CD14-positive monocyte (primary cell): ENCODE measurements at regions not wholly inside any gene's neighbourhood (a gene's known extent, or its start where the extent isn't known, plus 50 kb on each side); places are given as distances from the start of the nearest gene placed in this dataset.

Source experiments
- DNase-seq, 3 donors: peaks; one replicate each; pipeline ENCODE4 v3.0.0-alpha.2; 2011 to 2022
- H2AFZ ChIP-seq: 2 replicates; pipeline ENCODE4 v1.6.0; 2012; ENCODE audit warnings: mild to moderate bottlenecking, low read depth, low read length, inconsistent platforms; ENCODE audit not compliant: insufficient read depth, poor library complexity, severe bottlenecking
- H3K27ac ChIP-seq, 2 donors: 1 replicate in 1 of 2; 2 replicates in 1 of 2; pipeline ENCODE4 v1.5.1; 2012 to 2013; ENCODE audit warnings: low read length in 2 of 2, control low read depth in 1 of 2, inconsistent platforms in 1 of 2, low read depth in 1 of 2, mild to moderate bottlenecking in 1 of 2
- H3K27me3 ChIP-seq, 2 donors: one replicate each; pipeline versions ENCODE4 v1.6.0 to v1.6.1; 2011 to 2013; ENCODE audit warnings: low read length in 2 of 2; ENCODE audit not compliant: control insufficient read depth in 2 of 2, insufficient read depth in 2 of 2
- H3K36me3 ChIP-seq, 2 donors: replicated peaks in 1 of 2; 1 replicate in 1 of 2; 2 replicates in 1 of 2; pipeline versions ENCODE4 v1.5.1 to v1.6.1; 2012 to 2013; ENCODE audit warnings: low read length in 2 of 2, control low read depth in 1 of 2, inconsistent platforms in 1 of 2, mild to moderate bottlenecking in 1 of 2; ENCODE audit not compliant: insufficient read depth in 2 of 2, control insufficient read depth in 1 of 2
- H3K4me1 ChIP-seq, 2 donors: 1 replicate in 1 of 2; 2 replicates in 1 of 2; pipeline versions ENCODE4 v1.5.1 to v1.6.1; 2012 to 2013; ENCODE audit warnings: low read length in 2 of 2, control low read depth in 1 of 2, inconsistent platforms in 1 of 2, mild to moderate bottlenecking in 1 of 2, moderate library complexity in 1 of 2; ENCODE audit not compliant: insufficient read depth in 2 of 2, control insufficient read depth in 1 of 2
- H3K4me2 ChIP-seq: replicated peaks from 2 replicates; pipeline ENCODE3; 2012; ENCODE audit warnings: low read length, moderate library complexity, mild to moderate bottlenecking; ENCODE audit not compliant: poor library complexity, severe bottlenecking; ENCODE audit errors: extremely low read depth
- H3K4me3 ChIP-seq, 3 experiments: fragments of 200-600 bp in 1 of 3; sonication (generic) in 1 of 3; replicated peaks in 1 of 3; 1 replicate in 2 of 3; 2 replicates in 1 of 3; pipeline ENCODE4 v1.5.1; 2011 to 2013; ENCODE audit warnings: low read length in 3 of 3, mild to moderate bottlenecking in 3 of 3, control low read depth in 2 of 3, low read depth in 2 of 3, inconsistent platforms in 1 of 3, moderate library complexity in 1 of 3
- H3K79me2 ChIP-seq: 2 replicates; pipeline ENCODE4 v1.6.0; 2012; ENCODE audit warnings: mild to moderate bottlenecking, control low read depth, inconsistent platforms, low read length, moderate library complexity; ENCODE audit not compliant: insufficient read depth
- H3K9ac ChIP-seq: 2 replicates; pipeline ENCODE4 v1.6.0; 2017; ENCODE audit warnings: low read length, mild to moderate bottlenecking; ENCODE audit not compliant: insufficient read depth, poor library complexity, severe bottlenecking
- H3K9me3 ChIP-seq, 2 donors: replicated peaks in 1 of 2; 1 replicate in 1 of 2; 2 replicates in 1 of 2; pipeline versions ENCODE4 v1.5.1 to v1.6.1; 2012 to 2013; ENCODE audit warnings: low read length in 2 of 2, control low read depth in 1 of 2; ENCODE audit not compliant: control insufficient read depth in 1 of 2, insufficient read depth in 1 of 2
- H4K20me1 ChIP-seq: 2 replicates; pipeline ENCODE4 v1.6.0; 2012; ENCODE audit warnings: mild to moderate bottlenecking, low read length, control low read depth, moderate library complexity; ENCODE audit not compliant: insufficient read depth
- H3K27ac Mint-ChIP-seq, 7 donors: one replicate each; pipeline ENCODE4 v1.8.0; 2020; ENCODE audit warnings: mild to moderate bottlenecking in 7 of 7, mixed read lengths in 7 of 7, moderate library complexity in 6 of 7, inconsistent platforms in 2 of 7
- H3K27me3 Mint-ChIP-seq, 3 donors: one replicate each; pipeline ENCODE4 v1.8.0; 2021 to 2022; ENCODE audit warnings: low read depth in 3 of 3, mild to moderate bottlenecking in 3 of 3, mixed read lengths in 3 of 3, moderate library complexity in 3 of 3, inconsistent platforms in 1 of 3
- H3K36me3 Mint-ChIP-seq, 2 donors: one replicate each; pipeline ENCODE4 v1.8.0; 2020; ENCODE audit warnings: mixed read lengths in 2 of 2, inconsistent platforms in 1 of 2, mild to moderate bottlenecking in 1 of 2
- H3K4me1 Mint-ChIP-seq: one replicate; pipeline ENCODE4 v1.8.0; 2020; ENCODE audit warnings: mild to moderate bottlenecking, mixed read lengths
- H3K4me3 Mint-ChIP-seq, 2 donors: one replicate each; pipeline ENCODE4 v1.8.0; 2020; ENCODE audit warnings: mild to moderate bottlenecking in 2 of 2, mixed read lengths in 2 of 2, moderate library complexity in 1 of 2
- H3K9me3 Mint-ChIP-seq, 7 donors: one replicate each; pipeline ENCODE4 v1.8.0; 2020 to 2022; ENCODE audit warnings: mixed read lengths in 7 of 7, mild to moderate bottlenecking in 6 of 7, moderate library complexity in 6 of 7, inconsistent platforms in 2 of 7
- WGBS: methylation state at CpG from one replicate; pipeline ENCODE4 v1.1.5; 2013; ENCODE audit warnings: missing lambda C conversion rate; ENCODE audit not compliant: insufficient coverage; 5-methylcytosine and 5-hydroxymethylcytosine counted together
- intact Hi-C, 2 donors: fragments of 100-400 bp; cut with micrococcal nuclease; formaldehyde crosslinking; loops; one replicate each; pipeline versions ENCODE4 v1.15.0 to v1.15.1; 2023
- TF ChIP-seq, protein P1 (sequence below): fragments of 200-600 bp; IDR thresholded peaks from one replicate; pipeline ENCODE4 v1.8.0; 2022; ENCODE audit warnings: antibody characterized with exemption, mild to moderate bottlenecking

- Histone ChIP-seq H3K4me1 (no peaks in the 10 kb centered on the region), H2AFZ (no peak overlapping the region), H4K20me1 (no peaks in the 10 kb centered on the region), H3K27ac (no peak overlapping the region), H3K9me3 (peaks cover 0 to under 1% of the 10 kb centered on the region in 2 donors), H3K9ac (no peak overlapping the region), H3K36me3 (no peaks in the 10 kb centered on the region), H3K27me3 (no peaks in the 10 kb centered on the region), H3K4me3 (no peak overlapping the region), H3K79me2 (no peaks in the 10 kb centered on the region), H3K4me2 (no peak overlapping the region)
- no peak overlapping the region for H3K4me3 Mint-ChIP-seq
- peaks cover 0 to 2% (median 2%) of the 10 kb centered on the region in 3 donors for H3K27me3 Mint-ChIP-seq
- no peaks in the 10 kb centered on the region for H3K4me1 Mint-ChIP-seq
- WGBS, result no CpG with 5 or more reads among the region's 2 CpGs
- no peak overlapping the region for H3K27ac Mint-ChIP-seq
- DNase-seq, result no peak
- no peaks in the 10 kb centered on the region for H3K36me3 Mint-ChIP-seq
- intact Hi-C loops, result no loop called here
- TF ChIP-seq, protein P1, sequence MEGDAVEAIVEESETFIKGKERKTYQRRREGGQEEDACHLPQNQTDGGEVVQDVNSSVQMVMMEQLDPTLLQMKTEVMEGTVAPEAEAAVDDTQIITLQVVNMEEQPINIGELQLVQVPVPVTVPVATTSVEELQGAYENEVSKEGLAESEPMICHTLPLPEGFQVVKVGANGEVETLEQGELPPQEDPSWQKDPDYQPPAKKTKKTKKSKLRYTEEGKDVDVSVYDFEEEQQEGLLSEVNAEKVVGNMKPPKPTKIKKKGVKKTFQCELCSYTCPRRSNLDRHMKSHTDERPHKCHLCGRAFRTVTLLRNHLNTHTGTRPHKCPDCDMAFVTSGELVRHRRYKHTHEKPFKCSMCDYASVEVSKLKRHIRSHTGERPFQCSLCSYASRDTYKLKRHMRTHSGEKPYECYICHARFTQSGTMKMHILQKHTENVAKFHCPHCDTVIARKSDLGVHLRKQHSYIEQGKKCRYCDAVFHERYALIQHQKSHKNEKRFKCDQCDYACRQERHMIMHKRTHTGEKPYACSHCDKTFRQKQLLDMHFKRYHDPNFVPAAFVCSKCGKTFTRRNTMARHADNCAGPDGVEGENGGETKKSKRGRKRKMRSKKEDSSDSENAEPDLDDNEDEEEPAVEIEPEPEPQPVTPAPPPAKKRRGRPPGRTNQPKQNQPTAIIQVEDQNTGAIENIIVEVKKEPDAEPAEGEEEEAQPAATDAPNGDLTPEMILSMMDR, result no peak
- H3K9me3 Mint-ChIP-seq, result peaks cover 0 to 8% (median 4%) of the 10 kb centered on the region in 7 donors
Measured at GRCh38 chr6:156406688-156407087, 370.5 kb upstream of the ARID1B start.

GRCh38 chr6:156406099-156406498, 371.1 kb upstream of the ARID1B start:
- no peak overlapping the region for H3K9ac ChIP-seq
- no peak for DNase-seq
- H3K9me3 Mint-ChIP-seq, result peaks cover 0 to 12% (median 6%) of the 10 kb centered on the region in 7 donors
- no peak overlapping the region for H3K4me3 Mint-ChIP-seq
- TF ChIP-seq, protein P1, result no peak
- peaks cover 0 to 2% (median 2%) of the 10 kb centered on the region in 3 donors for H3K27me3 Mint-ChIP-seq
- intact Hi-C loops, result no loop called here
- no peaks in the 10 kb centered on the region for H4K20me1 ChIP-seq
- no peaks in the 10 kb centered on the region for H3K4me1 Mint-ChIP-seq
- no peaks in the 10 kb centered on the region for H3K4me1 ChIP-seq
- H3K27me3 ChIP-seq, result no peaks in the 10 kb centered on the region
- no peaks in the 10 kb centered on the region for H3K36me3 ChIP-seq
- H3K9me3 ChIP-seq, result peaks cover 0 to 4% of the 10 kb centered on the region in 2 donors
- H3K4me3 ChIP-seq, result no peak overlapping the region
- no peak overlapping the region for H3K4me2 ChIP-seq
- H3K27ac Mint-ChIP-seq, result no peak overlapping the region
- H3K79me2 ChIP-seq, result no peaks in the 10 kb centered on the region
- H3K36me3 Mint-ChIP-seq, result no peaks in the 10 kb centered on the region
- H3K27ac ChIP-seq, result no peak overlapping the region
- H2AFZ ChIP-seq, result no peak overlapping the region
- WGBS, result no CpG with 5 or more reads among the region's 3 CpGs
